T-helper 2 cell (primary cell): ENCODE measurements at regions not wholly inside any gene's neighbourhood (a gene's known extent, or its start where the extent isn't known, plus 50 kb on each side); places are given as distances from the start of the nearest gene placed in this dataset.
"Not testable (repeated sequence)": the region's sequence is repeated elsewhere in the genome, so short reads cannot be mapped to it uniquely, and the experiment has no call there.

Source experiments
- DNase-seq, 5 experiments: peaks; one replicate each; pipeline versions ENCODE4 v3.0.0 to v3.0.0-alpha.2; 2012 to 2022

- no peak for DNase-seq
Observed at GRCh38 chr1:172928412-172928811, 122.3 kb downstream of the TNFSF18 start.

- DNase-seq = no peak
Observed at GRCh38 chr1:172929006-172929405, 121.7 kb downstream of the TNFSF18 start.

GRCh38 chr1:172930142-172930541 lies 120.6 kb downstream of the TNFSF18 start:
- no peak for DNase-seq

GRCh38 chr1:172931340-172931739 lies 119.4 kb downstream of the TNFSF18 start:
- DNase-seq = no peak

GRCh38 chr1:172931761-172932160 lies 119.0 kb downstream of the TNFSF18 start:
- DNase-seq = no peak

GRCh38 chr1:172932981-172933380 lies 117.8 kb downstream of the TNFSF18 start:
- DNase-seq = no peak

- DNase-seq = no peak
Observed at GRCh38 chr1:172934417-172934762, 116.4 kb downstream of the TNFSF18 start.

- no peak for DNase-seq
Observed at GRCh38 chr1:172935062-172935592, 115.6 kb downstream of the TNFSF18 start.

GRCh38 chr1:172936088-172936645 lies 114.6 kb downstream of the TNFSF18 start:
- no peak for DNase-seq

- no peak for DNase-seq
Observed at GRCh38 chr1:172938681-172939080, 112.1 kb downstream of the TNFSF18 start.

GRCh38 chr1:172939475-172939874 lies 111.3 kb downstream of the TNFSF18 start:
- DNase-seq = no peak

GRCh38 chr1:172940174-172940855 lies 110.4 kb downstream of the TNFSF18 start:
- DNase-seq = no peak

- DNase-seq = no peak
Observed at GRCh38 chr1:172941471-172941870, 109.3 kb downstream of the TNFSF18 start.

GRCh38 chr1:172941945-172942344 lies 108.8 kb downstream of the TNFSF18 start:
- DNase-seq = no peak

- not testable (repeated sequence) for DNase-seq
Observed at GRCh38 chr1:172943138-172943537, 107.6 kb downstream of the TNFSF18 start.

GRCh38 chr1:172944931-172945330 lies 105.8 kb downstream of the TNFSF18 start:
- no peak for DNase-seq

GRCh38 chr1:172946814-172947507 lies 103.8 kb downstream of the TNFSF18 start:
- no peak for DNase-seq

- DNase-seq = no peak
Observed at GRCh38 chr1:172948457-172948856, 102.3 kb downstream of the TNFSF18 start.

- no peak for DNase-seq
Observed at GRCh38 chr1:172949096-172949495, 101.6 kb downstream of the TNFSF18 start.

- DNase-seq = no peak
Observed at GRCh38 chr1:172950528-172950927, 100.2 kb downstream of the TNFSF18 start.

- no peak for DNase-seq
Observed at GRCh38 chr1:172951730-172952365, 98.9 kb downstream of the TNFSF18 start.

GRCh38 chr1:172952516-172952915 lies 98.2 kb downstream of the TNFSF18 start:
- no peak for DNase-seq

- no peak for DNase-seq
Observed at GRCh38 chr1:172954476-172955150, 96.1 kb downstream of the TNFSF18 start.
